Kidney (tissue), 13 donors: ENCODE measurements at regions not wholly inside any gene's neighbourhood (a gene's known extent, or its start where the extent isn't known, plus 50 kb on each side); places are given as distances from the start of the nearest gene placed in this dataset.

Experiments
- DNase-seq, 5 donors: peaks; one replicate each; pipeline ENCODE4 v3.0.0-alpha.2; 2013 to 2020
- FAIRE-seq: peaks from 2 replicates; lab custom pipeline; 2012; peaks lifted over from hg19 to GRCh38; lab: Jason Lieb, UNC
- H3K27ac ChIP-seq, 2 donors: one replicate each; pipeline ENCODE4 v1.7.0; 2013; ENCODE audit warnings: low read depth in 2 of 2, low read length in 2 of 2, inconsistent platforms in 1 of 2
- H3K27me3 ChIP-seq: one replicate; pipeline ENCODE4 v1.7.1; 2013; ENCODE audit warnings: low read length, inconsistent platforms; ENCODE audit not compliant: control insufficient read depth, insufficient read depth
- H3K36me3 ChIP-seq, 3 donors: one replicate each; pipeline versions ENCODE4 v1.7.0 to v1.7.1; 2013; ENCODE audit warnings: low read length in 3 of 3, control low read depth in 1 of 3, inconsistent platforms in 1 of 3; ENCODE audit not compliant: insufficient read depth in 3 of 3, control insufficient read depth in 2 of 3
- H3K4me1 ChIP-seq, 3 donors: one replicate each; pipeline versions ENCODE4 v1.7.0 to v1.7.1; 2013; ENCODE audit warnings: low read length in 3 of 3, inconsistent platforms in 1 of 3, low read depth in 1 of 3; ENCODE audit not compliant: control insufficient read depth in 2 of 3, insufficient read depth in 2 of 3
- H3K4me3 ChIP-seq, 3 donors: one replicate each; pipeline versions ENCODE4 v1.7.0 to v1.8.1; 2013; ENCODE audit warnings: low read length in 3 of 3, control low read depth in 1 of 3, inconsistent platforms in 1 of 3
- H3K9ac ChIP-seq, 3 donors: one replicate each; pipeline versions ENCODE4 v1.7.0 to v1.7.1; 2013; ENCODE audit warnings: low read length in 3 of 3, control low read depth in 1 of 3, inconsistent platforms in 1 of 3
- H3K9me3 ChIP-seq, 3 donors: one replicate each; pipeline versions ENCODE4 v1.7.0 to v1.7.1; 2013; ENCODE audit warnings: low read length in 3 of 3, control low read depth in 1 of 3, inconsistent platforms in 1 of 3; ENCODE audit not compliant: control insufficient read depth in 2 of 3, insufficient read depth in 1 of 3
- CTCF ChIP-seq: IDR thresholded peaks from 3 replicates; pipeline ENCODE4 v1.5.1; 2012; ENCODE audit warnings: mild to moderate bottlenecking, moderate library complexity, borderline replicate concordance; ENCODE audit not compliant: insufficient read depth; ENCODE audit errors: extremely low read depth
- intact Hi-C: fragments of 100-400 bp; cut with DNase I; formaldehyde crosslinking; loops from one replicate; pipeline ENCODE4 v1.11.1; 2022
- donor health status: control.
- donor health status: control.
- donor health status: control.
- donor health status: control.
- donor health status: control.
- donor health status: DM: yes; HTN: yes; CAD: no.
- donor health status: Normal renal cell carcinoma (clear cell type).

- peaks cover 3% of the 10 kb centered on the region for H3K27me3 ChIP-seq
- no peak overlapping the region for H3K27ac ChIP-seq
- FAIRE-seq (no peak), DNase-seq (peak in 3 of 5 donors; percentile 31 to 42 (median 40))
- H3K36me3 ChIP-seq, result no peaks in the 10 kb centered on the region
- H3K4me3 ChIP-seq, result peak overlapping the region in 1 of 3 donors; percentile 31
- H3K9me3 ChIP-seq, result no peaks in the 10 kb centered on the region
- intact Hi-C loops, result no loop called here
- TF ChIP-seq CTCF, result no peak
- H3K9ac ChIP-seq, result no peak overlapping the region
- H3K4me1 ChIP-seq, result peaks cover 0 to 2% (median 0%) of the 10 kb centered on the region in 3 donors
Measured at GRCh38 chr17:77571155-77571981, 387.1 kb upstream of the TNRC6C start.

- Histone ChIP-seq H3K27ac (no peak overlapping the region), H3K4me3 (no peak overlapping the region), H3K36me3 (no peaks in the 10 kb centered on the region), H3K9ac (no peak overlapping the region), H3K9me3 (no peaks in the 10 kb centered on the region), H3K27me3 (peaks cover 3% of the 10 kb centered on the region), H3K4me1 (peaks cover 0 to 2% (median 0%) of the 10 kb centered on the region in 3 donors)
- intact Hi-C loops, result no loop called here
- DNase-seq (no peak), FAIRE-seq (no peak)
- TF ChIP-seq CTCF, result no peak
Measured at GRCh38 chr17:77572065-77572601, 386.4 kb upstream of the TNRC6C start.

GRCh38 chr17:77572851-77573250 is 385.7 kb upstream of the TNRC6C start:
- Histone ChIP-seq H3K4me1 (peaks cover 0 to 2% (median 0%) of the 10 kb centered on the region in 3 donors), H3K27me3 (peaks cover 3% of the 10 kb centered on the region), H3K27ac (no peak overlapping the region), H3K36me3 (no peaks in the 10 kb centered on the region), H3K9ac (no peak overlapping the region), H3K4me3 (no peak overlapping the region), H3K9me3 (no peaks in the 10 kb centered on the region)
- no peak for FAIRE-seq
- intact Hi-C loops, result no loop called here
- TF ChIP-seq CTCF, result no peak
- no peak for DNase-seq
